HG03039 (cell line): ENCODE measurements at regions not wholly inside any gene's neighbourhood (a gene's known extent, or its start where the extent isn't known, plus 50 kb on each side); places are given as distances from the start of the nearest gene placed in this dataset.

ENCODE experiments used
- ATAC-seq: cut with Tn5 transposase; IDR thresholded peaks from one replicate; pipeline ENCODE4 v1.9.1; 2021; ENCODE audit warnings: mild to moderate bottlenecking, moderate library complexity; ENCODE audit not compliant: unreplicated experiment

DNA sequence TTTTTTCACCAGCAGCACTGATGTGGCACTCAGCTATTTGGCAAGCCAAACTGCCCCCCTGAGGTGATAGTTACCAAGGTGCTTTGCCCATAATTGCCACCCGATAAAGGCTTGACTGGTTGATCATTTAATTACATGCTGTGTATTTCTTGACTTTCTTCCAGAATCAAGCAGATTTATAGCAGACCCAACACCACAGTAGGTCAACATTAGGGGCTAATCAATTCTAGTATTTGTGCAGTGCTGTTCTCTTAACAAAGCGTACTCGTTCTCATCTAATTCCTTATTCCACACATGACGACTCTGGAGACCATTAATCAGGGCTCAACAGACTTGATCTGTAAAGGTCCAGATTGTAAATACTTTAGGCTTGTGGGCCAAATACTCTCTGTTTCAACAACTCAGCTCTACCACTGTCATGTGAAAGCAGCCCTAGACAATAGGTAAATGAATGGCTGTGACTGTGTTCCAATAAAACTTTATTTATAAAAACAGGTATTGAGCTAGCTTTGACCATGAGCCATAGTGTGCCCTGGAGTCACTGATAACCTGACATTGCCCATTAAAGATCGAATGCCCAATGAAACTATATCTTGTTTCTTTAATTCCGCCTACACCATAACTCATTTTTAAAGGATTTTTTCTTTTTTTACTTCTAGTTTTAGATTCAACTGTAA lies 119.1 kb upstream of the TMC3 start:
- no peak for ATAC-seq

DNA sequence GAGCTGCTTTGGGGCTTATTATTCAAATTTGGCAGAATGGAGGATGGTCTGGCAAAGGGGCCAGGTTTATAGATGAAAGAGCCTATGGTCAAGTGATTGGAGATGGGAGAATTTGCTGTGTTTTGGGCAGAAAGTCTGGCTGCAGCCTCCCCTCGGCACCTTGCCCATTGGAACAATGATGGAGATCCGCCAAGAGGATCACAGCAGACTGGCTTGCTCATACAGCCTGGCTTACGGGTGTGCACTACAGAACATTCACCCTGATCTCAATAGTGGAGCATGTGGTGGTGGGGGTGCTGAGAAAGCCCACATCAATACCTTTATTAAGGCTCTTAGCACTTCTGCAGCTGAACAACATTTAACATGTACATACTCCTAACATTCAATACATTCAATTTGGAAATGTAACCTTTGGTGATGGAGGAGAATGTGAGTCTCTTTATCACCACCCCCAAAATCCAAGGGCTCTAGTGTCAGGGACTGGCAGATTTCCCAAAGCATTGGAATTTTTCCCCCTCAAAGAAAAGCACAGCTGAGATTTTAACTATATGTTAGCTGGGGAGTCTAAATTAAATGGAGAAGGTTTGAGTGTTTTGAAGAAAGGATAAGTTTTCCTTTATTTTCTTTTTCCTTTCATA lies 118.4 kb upstream of the TMC3 start:
- no peak for ATAC-seq

GRCh38 chr15:81491414-81492096 lies 117.5 kb upstream of the TMC3 start:
- ATAC-seq, result no peak

DNA sequence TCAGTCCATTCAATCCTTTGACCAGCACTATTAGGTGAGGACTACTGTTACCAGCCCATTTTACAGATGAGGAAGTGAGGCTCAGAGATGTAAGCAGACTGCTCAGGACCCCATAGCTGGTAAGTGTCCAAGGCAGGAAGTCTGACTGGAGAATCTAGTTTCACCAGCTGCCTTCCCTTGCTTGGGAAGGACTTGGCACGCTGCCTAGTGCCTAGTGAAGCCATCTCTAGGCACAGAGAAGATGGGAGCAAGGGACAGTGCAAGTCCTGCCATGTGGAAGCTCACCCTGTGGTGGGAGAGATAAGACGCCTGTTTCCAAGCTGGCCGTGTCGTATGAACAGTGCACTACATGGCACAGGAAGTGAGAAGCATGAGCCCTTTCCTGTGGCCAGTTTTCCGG lies 111.8 kb upstream of the TMC3 start:
- no peak for ATAC-seq

DNA sequence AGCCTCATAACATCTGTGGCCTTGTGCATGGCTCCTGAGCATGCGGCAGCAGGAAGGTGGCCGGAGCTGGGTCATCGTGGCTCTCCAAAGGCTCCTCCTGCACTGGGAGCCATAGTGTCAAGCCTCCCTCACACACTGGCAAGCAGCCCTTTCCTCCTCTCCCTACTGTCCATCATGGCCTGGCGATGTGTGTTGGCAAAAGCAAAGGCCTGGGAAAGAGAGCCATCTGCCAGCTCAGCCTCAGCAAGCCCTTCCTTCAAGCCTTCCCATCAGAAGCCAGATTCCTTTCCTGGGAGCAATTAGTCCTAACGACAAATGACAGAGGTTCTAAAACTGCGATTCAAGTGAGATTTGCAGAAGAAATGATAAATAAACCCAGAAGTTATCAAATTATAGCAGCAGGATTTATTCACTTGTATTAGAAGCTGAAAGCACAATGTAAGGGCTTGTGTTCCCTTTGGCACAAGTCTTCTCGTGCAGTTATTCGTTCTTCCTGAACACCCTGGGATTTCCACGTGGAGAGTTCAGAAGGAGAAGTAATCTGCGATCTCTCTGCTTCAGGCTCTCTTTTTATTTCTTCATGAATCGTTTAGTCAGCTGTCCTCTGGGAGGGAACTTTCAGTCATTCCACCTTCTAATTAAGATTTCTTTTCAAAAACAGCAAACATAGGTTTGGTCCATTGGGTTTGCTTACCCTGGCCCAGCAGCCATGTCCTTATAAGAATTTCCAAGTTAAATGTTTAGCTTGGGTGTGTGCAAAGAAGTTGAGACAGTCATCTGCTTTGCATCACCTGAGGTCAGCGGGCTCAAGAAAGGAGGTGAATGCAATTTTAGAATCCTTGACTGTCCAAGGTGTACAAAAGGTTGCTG lies 110.3 kb upstream of the TMC3 start:
- ATAC-seq, result no peak

- no peak for ATAC-seq
These were observed 109.5 kb upstream of the TMC3 start for GRCh38 chr15:81483496-81483895.

DNA sequence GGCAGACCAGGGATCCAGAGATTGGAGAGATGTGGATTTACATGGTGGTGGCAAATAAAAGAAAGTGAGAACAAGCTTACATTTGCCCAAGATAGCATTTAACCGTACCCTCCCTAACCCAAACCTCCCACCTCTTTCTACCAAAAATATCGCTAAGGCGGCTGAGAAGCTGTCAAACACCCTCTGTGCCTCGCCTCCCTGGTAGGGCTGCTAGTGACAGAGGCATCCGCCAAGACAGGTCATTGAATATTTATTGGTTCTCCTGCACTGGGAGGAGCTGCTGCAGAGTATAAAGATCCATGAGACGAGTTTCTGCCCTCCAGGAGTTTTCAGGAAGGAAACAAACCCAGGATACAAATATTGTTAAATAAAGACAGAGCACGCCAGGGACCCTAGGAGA lies 107.3 kb upstream of the TMC3 start:
- ATAC-seq, result no peak

DNA sequence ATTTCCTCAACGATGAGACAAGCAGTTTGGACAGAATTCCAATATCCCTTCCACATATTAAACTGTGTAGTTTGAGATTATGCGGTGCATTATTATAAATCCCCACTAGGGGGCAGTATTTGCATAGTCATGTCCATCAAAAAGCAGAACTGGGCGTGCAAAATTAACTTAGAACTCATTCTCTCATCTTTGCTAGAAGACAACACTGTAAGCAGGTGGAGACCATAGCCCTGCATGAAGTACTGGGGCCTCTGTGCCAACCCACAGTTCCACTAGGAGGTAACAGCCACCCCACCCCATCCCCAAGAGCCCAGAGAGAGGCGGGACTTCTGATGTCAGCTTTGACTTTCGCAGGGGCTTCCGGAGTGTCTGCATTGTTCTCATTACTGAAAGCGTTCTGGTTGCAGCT lies 106.6 kb upstream of the TMC3 start:
- no peak for ATAC-seq

- ATAC-seq, result no peak
These were observed 104.3 kb upstream of the TMC3 start for GRCh38 chr15:81478354-81478753.

DNA sequence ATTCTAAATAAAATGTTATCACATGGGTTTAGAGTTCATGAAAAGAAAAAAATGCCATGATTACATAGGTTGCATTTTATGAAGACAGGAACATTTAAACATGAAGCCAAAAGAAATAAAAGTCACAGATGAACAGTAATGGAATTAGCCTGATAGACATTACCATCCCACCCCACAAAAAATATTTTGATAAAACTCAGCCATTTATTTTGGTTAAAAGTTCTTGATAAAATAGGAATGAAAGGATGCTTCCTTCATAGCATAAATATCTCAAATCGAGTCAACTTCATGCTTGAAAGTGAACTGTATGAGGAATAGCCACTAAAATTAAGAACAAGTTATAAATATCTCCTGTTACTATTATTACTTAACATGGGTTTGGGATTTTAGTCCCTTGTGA lies 101.9 kb upstream of the TMC3 start:
- no peak for ATAC-seq

DNA sequence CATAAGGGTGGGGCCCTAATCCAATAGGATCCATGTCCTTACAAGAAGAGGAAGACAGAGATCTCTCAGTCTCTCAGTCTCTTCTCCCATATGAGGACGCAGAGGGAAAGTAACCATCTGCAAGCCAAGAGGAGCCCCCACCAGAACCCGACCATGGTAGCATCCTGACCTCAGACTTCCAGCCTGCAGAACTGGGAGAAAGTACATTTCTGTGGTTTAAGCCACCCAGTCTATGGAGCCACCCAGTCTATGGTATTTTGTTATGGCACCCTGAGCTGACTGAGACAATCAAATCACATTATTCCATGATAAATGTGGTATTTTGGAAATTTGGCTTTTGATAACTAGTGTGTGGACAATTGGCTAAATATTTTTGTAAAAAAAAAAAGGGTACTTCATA lies 101.5 kb upstream of the TMC3 start:
- ATAC-seq, result no peak

DNA sequence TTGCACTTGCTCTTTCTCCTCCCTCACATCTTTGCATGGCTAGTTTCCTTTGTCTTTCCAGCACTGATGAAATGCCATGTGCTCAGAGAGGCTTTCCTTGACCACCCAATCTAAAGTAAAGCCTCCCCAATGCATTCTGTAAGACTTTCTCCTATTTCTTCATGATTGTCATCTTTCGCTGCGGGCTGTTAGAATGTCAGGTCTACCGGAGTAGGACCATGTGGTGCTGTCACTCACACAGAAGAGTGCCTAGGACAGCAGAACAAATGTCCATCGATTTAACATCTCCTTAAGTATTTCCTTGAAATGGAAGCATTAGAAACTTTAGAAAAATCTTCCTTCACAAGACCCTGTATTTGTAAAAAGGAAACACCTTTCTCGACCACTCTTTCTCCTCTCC lies 99.9 kb upstream of the TMC3 start:
- no peak for ATAC-seq

DNA sequence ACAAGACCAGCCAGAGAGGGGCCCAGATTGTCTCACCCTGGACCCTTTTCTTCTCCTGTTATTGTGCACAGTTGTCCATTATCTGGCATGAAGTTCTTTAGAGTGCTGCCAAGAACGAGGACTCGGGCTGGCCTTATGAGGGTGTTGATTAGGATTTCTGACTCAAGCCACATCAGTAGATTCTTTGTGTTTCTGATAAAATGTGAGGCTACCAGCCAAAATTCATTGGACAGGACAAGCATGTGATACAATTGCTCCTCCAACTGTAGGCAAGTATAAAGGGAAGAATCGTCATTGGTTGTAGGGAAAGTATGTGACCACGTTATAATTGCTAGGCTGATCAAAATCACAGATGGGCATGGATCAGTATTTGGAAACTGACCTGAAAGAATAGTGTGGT lies 99.2 kb upstream of the TMC3 start:
- no peak for ATAC-seq

DNA sequence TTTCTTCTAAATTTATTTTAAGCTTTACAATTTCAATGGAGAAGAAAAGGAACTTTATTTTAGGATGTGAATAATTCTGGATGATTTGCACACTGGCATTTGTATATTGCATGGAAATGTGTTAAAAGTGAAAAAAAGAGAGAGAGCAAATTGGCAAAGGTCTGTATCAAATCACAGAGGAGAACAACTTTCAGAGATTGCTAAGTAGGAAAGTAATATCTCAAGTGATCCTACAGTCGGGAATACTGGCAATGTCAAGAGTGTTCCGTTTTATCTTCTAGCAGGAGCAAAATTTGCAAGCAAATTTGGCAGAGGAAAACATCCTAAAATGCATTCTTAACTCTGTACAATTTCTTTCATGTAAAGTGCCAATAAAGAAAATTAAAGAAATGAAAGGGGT lies 97.1 kb upstream of the TMC3 start:
- no peak for ATAC-seq

DNA sequence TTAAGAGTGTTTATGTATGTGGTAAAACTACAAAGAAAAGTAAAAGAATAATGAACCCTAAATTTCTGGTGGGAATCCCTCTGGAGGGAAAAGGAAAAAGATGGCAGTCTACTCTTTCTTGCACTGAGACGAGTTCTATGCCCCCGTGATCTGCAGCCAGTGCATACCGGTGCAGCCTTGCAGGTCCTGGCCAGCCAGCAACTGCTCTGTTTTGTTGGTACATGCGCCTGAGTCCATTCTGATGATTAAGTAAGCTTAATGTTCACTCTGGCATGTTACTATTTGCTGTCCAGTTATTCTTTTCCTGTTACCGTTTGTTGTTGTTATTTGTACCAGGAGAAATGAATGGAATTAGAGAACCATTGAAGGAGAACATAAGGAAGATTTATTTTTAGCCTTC lies 95.1 kb upstream of the TMC3 start:
- no peak for ATAC-seq

- no peak for ATAC-seq
These were observed 92.7 kb upstream of the TMC3 start for GRCh38 chr15:81466741-81467140.

- no peak for ATAC-seq
These were observed 80.0 kb upstream of the TMC3 start for GRCh38 chr15:81454024-81454423.

DNA sequence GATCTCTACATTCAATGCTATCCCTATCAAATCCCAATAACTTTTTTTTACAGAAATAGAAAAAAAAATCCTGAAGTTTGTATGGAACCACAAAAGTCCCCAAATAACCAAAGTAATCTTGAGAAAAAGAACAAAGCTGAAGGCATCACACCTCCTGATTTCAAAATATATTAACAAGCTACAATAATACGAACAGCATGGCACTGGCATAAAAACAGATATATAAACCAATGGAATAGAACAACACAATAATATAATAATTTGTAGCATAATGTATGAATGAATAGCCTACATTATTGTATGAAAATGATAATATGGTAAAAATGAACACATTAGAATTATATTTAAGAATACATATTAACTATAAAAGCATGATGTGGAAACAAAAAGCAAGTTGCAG lies 76.7 kb upstream of the TMC3 start:
- ATAC-seq, result no peak

GRCh38 chr15:81449836-81450474 lies 75.9 kb upstream of the TMC3 start:
- no peak for ATAC-seq

- no peak for ATAC-seq
These were observed 69.2 kb upstream of the TMC3 start for GRCh38 chr15:81443040-81443820.
